CD4-positive, alpha-beta T cell treated with Interleukin-17A for 4 hours (primary cell): ENCODE measurements at regions not wholly inside any gene's neighbourhood (a gene's known extent, or its start where the extent isn't known, plus 50 kb on each side); places are given as distances from the start of the nearest gene placed in this dataset.

Experiments
- DNase-seq: peaks from one replicate; pipeline ENCODE4 v3.0.0-alpha.2; 2020; ENCODE audit warnings: mixed read lengths

DNA sequence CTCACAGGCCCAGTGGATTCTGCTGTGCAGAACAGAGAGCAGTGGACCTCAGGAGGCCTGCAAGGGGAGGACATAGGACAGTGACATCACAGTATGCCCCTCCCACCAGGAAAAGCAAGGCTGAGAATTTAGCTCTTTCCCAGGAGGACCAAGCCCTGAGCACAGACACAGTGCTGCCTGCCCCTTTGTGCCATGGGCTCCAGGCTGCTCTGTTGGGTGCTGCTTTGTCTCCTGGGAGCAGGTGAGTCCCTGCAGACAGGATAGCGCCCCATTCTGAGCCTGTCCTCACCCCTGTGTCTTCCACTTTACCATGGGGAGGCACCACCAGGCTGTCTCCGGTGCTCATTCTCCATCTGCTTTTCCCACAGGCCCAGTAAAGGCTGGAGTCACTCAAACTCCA, 63.0 kb upstream of the PRSS58 start:
- DNase-seq = no peak

- peak; percentile 65 for DNase-seq
Measured at GRCh38 chr7:142319970-142320369, 62.1 kb upstream of the PRSS58 start.

GRCh38 chr7:142314281-142314680, 56.4 kb upstream of the PRSS58 start:
- DNase-seq = no peak

DNA sequence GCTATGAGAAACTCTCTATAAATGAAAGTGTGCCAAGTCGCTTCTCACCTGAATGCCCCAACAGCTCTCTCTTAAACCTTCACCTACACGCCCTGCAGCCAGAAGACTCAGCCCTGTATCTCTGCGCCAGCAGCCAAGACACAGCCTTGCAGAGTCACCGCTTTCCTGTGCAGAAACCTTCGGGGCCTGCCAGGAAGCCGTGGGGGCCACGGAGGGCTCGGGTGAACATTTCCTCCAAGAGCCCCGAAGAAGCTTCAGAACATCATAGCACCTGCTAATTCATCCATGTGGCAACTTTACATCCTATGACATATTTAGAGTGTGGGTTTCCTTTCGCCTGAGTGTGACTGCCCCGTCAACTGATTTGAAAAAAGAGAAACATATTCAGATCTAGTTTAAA, 55.7 kb upstream of the PRSS58 start:
- peak; percentile 64 for DNase-seq

DNA sequence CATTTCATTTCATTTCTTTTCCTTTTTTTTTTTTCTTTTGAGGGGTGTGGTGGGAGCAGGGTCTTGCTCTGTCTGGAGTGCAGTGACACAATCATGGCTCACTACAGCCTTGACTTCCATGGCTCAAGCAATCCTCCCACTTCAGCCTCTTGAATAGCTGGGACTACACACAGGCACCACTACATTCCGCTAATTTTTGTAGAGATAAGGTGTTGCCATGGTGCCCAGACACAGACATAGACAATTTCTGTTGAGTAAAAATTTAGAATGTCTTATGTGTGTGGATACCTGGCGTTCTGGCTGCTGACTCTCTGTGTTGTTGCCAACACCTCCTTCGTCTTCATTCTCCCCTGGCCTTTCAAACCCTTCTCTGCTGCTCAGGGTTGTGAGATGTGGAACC, 54.0 kb upstream of the PRSS58 start:
- DNase-seq = no peak

DNA sequence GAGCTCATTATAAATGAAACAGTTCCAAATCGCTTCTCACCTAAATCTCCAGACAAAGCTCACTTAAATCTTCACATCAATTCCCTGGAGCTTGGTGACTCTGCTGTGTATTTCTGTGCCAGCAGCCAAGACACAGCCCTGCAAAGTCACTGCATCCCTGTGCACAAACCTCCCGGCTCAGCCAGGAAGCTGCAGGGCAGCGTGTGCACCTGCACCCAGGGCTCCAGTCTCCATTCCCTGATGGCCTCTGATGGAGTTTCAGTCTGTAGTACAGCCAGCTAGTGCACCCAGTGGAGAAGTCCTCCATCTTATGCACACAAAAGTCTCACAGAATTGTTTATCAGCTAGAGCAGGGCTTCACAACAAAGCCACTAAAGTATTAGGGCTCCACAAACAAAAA, 51.1 kb upstream of the PRSS58 start:
- DNase-seq = no peak

GRCh38 chr7:142308326-142308725, 50.5 kb upstream of the PRSS58 start:
- peak; percentile 24 for DNase-seq
